22Rv1 (cell line): ENCODE measurements at regions not wholly inside any gene's neighbourhood (a gene's known extent, or its start where the extent isn't known, plus 50 kb on each side); places are given as distances from the start of the nearest gene placed in this dataset.

Source experiments
- ZFX ChIP-seq: fragments of 450-650 bp; IDR thresholded peaks from 2 replicates; pipeline ENCODE4 v1.6.1; 2017; ENCODE audit warnings: antibody characterized with exemption, borderline replicate concordance
- TF ChIP-seq, protein P1 (sequence below): fragments of 450-650 bp; IDR thresholded peaks from 2 replicates; pipeline ENCODE4 v1.5.1; 2017; ENCODE audit warnings: mild to moderate bottlenecking

GRCh38 chr3:193872265-193872753, 263.6 kb upstream of the HES1 start:
- TF ChIP-seq, protein P1, sequence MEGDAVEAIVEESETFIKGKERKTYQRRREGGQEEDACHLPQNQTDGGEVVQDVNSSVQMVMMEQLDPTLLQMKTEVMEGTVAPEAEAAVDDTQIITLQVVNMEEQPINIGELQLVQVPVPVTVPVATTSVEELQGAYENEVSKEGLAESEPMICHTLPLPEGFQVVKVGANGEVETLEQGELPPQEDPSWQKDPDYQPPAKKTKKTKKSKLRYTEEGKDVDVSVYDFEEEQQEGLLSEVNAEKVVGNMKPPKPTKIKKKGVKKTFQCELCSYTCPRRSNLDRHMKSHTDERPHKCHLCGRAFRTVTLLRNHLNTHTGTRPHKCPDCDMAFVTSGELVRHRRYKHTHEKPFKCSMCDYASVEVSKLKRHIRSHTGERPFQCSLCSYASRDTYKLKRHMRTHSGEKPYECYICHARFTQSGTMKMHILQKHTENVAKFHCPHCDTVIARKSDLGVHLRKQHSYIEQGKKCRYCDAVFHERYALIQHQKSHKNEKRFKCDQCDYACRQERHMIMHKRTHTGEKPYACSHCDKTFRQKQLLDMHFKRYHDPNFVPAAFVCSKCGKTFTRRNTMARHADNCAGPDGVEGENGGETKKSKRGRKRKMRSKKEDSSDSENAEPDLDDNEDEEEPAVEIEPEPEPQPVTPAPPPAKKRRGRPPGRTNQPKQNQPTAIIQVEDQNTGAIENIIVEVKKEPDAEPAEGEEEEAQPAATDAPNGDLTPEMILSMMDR: no peak
- no peak for TF ChIP-seq ZFX
